Heart left ventricle (tissue), 16 donors: ENCODE measurements at regions not wholly inside any gene's neighbourhood (a gene's known extent, or its start where the extent isn't known, plus 50 kb on each side); places are given as distances from the start of the nearest gene placed in this dataset.

Experiments used
- ATAC-seq, 4 donors: fragments of 200-7000 bp; cut with Tn5 transposase; one replicate each; pipeline ENCODE4 v1.9.1; 2020 to 2022; ENCODE audit warnings: moderate library complexity in 4 of 4, mild to moderate bottlenecking in 3 of 4, moderate number of reproducible peaks in 1 of 4
- DNase-seq, 5 donors: peaks; one replicate each; pipeline ENCODE4 v3.0.0-alpha.2; 2020
- H3K27ac ChIP-seq, 12 donors: fragments of 200-600 bp; sonication (generic) in 4 of 12; one replicate each; pipeline versions ENCODE4 v1.5.0 to v1.8.0; 2016 to 2022; ENCODE audit warnings: mild to moderate bottlenecking in 2 of 12
- H3K27me3 ChIP-seq, 9 donors: fragments of 200-600 bp; sonication (generic) in 2 of 9; one replicate each; pipeline versions ENCODE4 v1.5.1 to v1.8.0; 2016 to 2022; ENCODE audit warnings: mild to moderate bottlenecking in 3 of 9
- H3K36me3 ChIP-seq, 9 donors: fragments of 200-600 bp; sonication (generic) in 2 of 9; one replicate each; pipeline versions ENCODE4 v1.5.0 to v1.8.0; 2018 to 2022; ENCODE audit warnings: mild to moderate bottlenecking in 2 of 9
- H3K4me1 ChIP-seq, 12 donors: fragments of 200-600 bp; sonication (generic) in 4 of 12; one replicate each; pipeline versions ENCODE4 v1.5.0 to v1.8.0; 2016 to 2022; ENCODE audit warnings: mild to moderate bottlenecking in 3 of 12
- H3K4me3 ChIP-seq, 12 donors: fragments of 200-600 bp; sonication (generic) in 4 of 12; one replicate each; pipeline versions ENCODE4 v1.5.0 to v1.8.0; 2017 to 2022; ENCODE audit warnings: mild to moderate bottlenecking in 9 of 12, moderate library complexity in 4 of 12
- H3K9me3 ChIP-seq, 12 donors: fragments of 200-600 bp; sonication (generic) in 4 of 12; one replicate each; pipeline versions ENCODE4 v1.5.0 to v1.8.0; 2016 to 2022; ENCODE audit warnings: mild to moderate bottlenecking in 1 of 12
- CTCF ChIP-seq, 12 donors: fragments of 200-600 bp; sonication (generic) in 4 of 12; IDR thresholded peaks; one replicate each; pipeline versions ENCODE4 v1.5.0 to v1.8.0; 2018 to 2022; ENCODE audit warnings: antibody characterized with exemption in 12 of 12, mild to moderate bottlenecking in 5 of 12
- POLR2A ChIP-seq, 2 donors: fragments of 450-650 bp; IDR thresholded peaks; one replicate each; pipeline ENCODE4 v1.6.1; 2017; ENCODE audit warnings: antibody characterized with exemption in 2 of 2, mild to moderate bottlenecking in 2 of 2, moderate library complexity in 2 of 2
- WGBS, 4 donors: extraction: QIAGEN DNeasy Blood & Tissue Kit in 2 of 4; methylation state at CpG; one replicate each; pipeline versions ENCODE4 v1.1.5 to v1.1.7; 2013 to 2018; 5-methylcytosine and 5-hydroxymethylcytosine counted together
- intact Hi-C, 10 donors: fragments of 100-400 bp; cut with DNase I; formaldehyde crosslinking; loops; one replicate each; pipeline versions ENCODE4 v1.11.1 to v1.14.2; 2022
- donor health status: ischemic (EF 13 %, LVEDD 7.1; RV severe dilation, severe dysfunction).
- donor health status: healthy with polysubstance abuse.
- donor health status: DM: no; HTN: yes; CAD: no.
- donor health status: DM: no; HTN: no; CAD: no.
- donor health status: ischemic (EF 25% LVEDD 6.9; RV normal size, moderate dysfunction).
- donor health status: ischemic (EF 25% LVEDD 5.7; RV mildly dilated, moderate dysfunction).
- donor health status: healthy.
- donor health status: DM: yes; HTN: yes; CAD: no.
- donor health status: ischemic (EF 35%, LVEDD 5.7; RV mildly dilated, moderate dysfunction).
- donor health status: nonischemic (EF 11% LVEDD 7.7; RV severe dilation, severe dysfunction).
- donor health status: DM: yes; HTN: yes; CAD: no.
- donor health status: PGD.
- donor health status: ischemic (EF 29% LVEDD 5.4; RV normal size, mild dysfunction).
- donor health status: nonischemic (EF 23%, LVEDD 6.1; RV moderate dilation, normal function).

GRCh38 chr4:148497258-148497657 lies 55.0 kb upstream of the NR3C2 start:
- Histone ChIP-seq H3K27ac (no peak overlapping the region), H3K9me3 (peaks cover 0 to 8% (median 0%) of the 10 kb centered on the region in 12 donors), H3K27me3 (no peaks in the 10 kb centered on the region), H3K36me3 (no peaks in the 10 kb centered on the region), H3K4me1 (no peaks in the 10 kb centered on the region), H3K4me3 (no peak overlapping the region)
- 46 to 54% (median 49%) methylated on average over 2 of the region's 2 CpGs for WGBS, 4 donors
- TF ChIP-seq CTCF (IDR thresholded peaks at IDR 0.05) = no peak
- no peak for TF ChIP-seq POLR2A (IDR thresholded peaks at IDR 0.05)
- DNase-seq = no peak
- ATAC-seq = no peak
- intact Hi-C loops = no loop called here

- intact Hi-C loops = no loop called here
- Histone ChIP-seq H3K4me3 (no peak overlapping the region), H3K27me3 (no peaks in the 10 kb centered on the region), H3K9me3 (peaks cover 0 to 8% (median 0%) of the 10 kb centered on the region in 12 donors), H3K4me1 (no peaks in the 10 kb centered on the region), H3K36me3 (no peaks in the 10 kb centered on the region), H3K27ac (no peak overlapping the region)
- no peak for DNase-seq
- ATAC-seq = no peak
- 85 to 94% (median 91%) methylated on average over 1 of the region's 1 CpG for WGBS, 4 donors
- no peak for TF ChIP-seq POLR2A (IDR thresholded peaks at IDR 0.05)
- TF ChIP-seq CTCF (IDR thresholded peaks at IDR 0.05) = no peak
Observed at GRCh38 chr4:148495463-148495862, 53.2 kb upstream of the NR3C2 start.
